Astrocyte (in vitro differentiated cells and primary cell): ENCODE measurements at regions not wholly inside any gene's neighbourhood (a gene's known extent, or its start where the extent isn't known, plus 50 kb on each side); places are given as distances from the start of the nearest gene placed in this dataset.

Experiments used
- DNase-seq: peaks from one replicate; pipeline ENCODE4 v3.0.0-alpha.2; 2010; ENCODE audit warnings: low read depth
- FAIRE-seq: peaks from 2 replicates; lab custom pipeline; 2011; peaks lifted over from hg19 to GRCh38; lab: Jason Lieb, UNC
- H2AFZ ChIP-seq: 2 replicates; pipeline ENCODE4 v1.6.0; 2012; ENCODE audit warnings: low read depth, low read length, inconsistent platforms
- H3K27ac ChIP-seq: 2 replicates; pipeline ENCODE4 v1.5.1; 2011; ENCODE audit warnings: low read depth, low read length, inconsistent platforms
- H3K27me3 ChIP-seq: 2 replicates; pipeline ENCODE4 v1.6.0; 2011; ENCODE audit warnings: low read length, inconsistent platforms; ENCODE audit not compliant: insufficient read depth
- H3K36me3 ChIP-seq: 2 replicates; pipeline ENCODE4 v1.5.1; 2011; ENCODE audit warnings: low read length, inconsistent platforms; ENCODE audit not compliant: insufficient read depth
- H3K4me1 ChIP-seq: 2 replicates; pipeline ENCODE4 v1.5.1; 2011; ENCODE audit warnings: low read length, inconsistent platforms; ENCODE audit not compliant: insufficient read depth
- H3K4me2 ChIP-seq: 2 replicates; pipeline ENCODE4 v1.6.0; 2012; ENCODE audit warnings: low read length, inconsistent platforms
- H3K4me3 ChIP-seq: 2 replicates; pipeline ENCODE4 v1.5.1; 2011; ENCODE audit warnings: low read depth, mild to moderate bottlenecking, low read length, inconsistent platforms; ENCODE audit not compliant: insufficient read depth
- H3K79me2 ChIP-seq: 2 replicates; pipeline ENCODE4 v1.6.0; 2012; ENCODE audit warnings: mild to moderate bottlenecking, low read length, inconsistent platforms; ENCODE audit not compliant: insufficient read depth
- H3K9ac ChIP-seq: 2 replicates; pipeline ENCODE4 v1.6.0; 2012; ENCODE audit warnings: mild to moderate bottlenecking, low read length, inconsistent platforms
- H3K9me3 ChIP-seq: 2 replicates; pipeline ENCODE4 v1.5.1; 2012; ENCODE audit warnings: low read depth, mild to moderate bottlenecking, low read length, inconsistent platforms; ENCODE audit not compliant: insufficient read depth
- H4K20me1 ChIP-seq: 2 replicates; pipeline ENCODE4 v1.6.0; 2012; ENCODE audit warnings: low read length, inconsistent platforms; ENCODE audit not compliant: insufficient read depth
- H3K27ac Mint-ChIP-seq: one replicate; pipeline ENCODE4 v1.8.0; 2021; ENCODE audit warnings: mild to moderate bottlenecking, mixed read lengths; ENCODE audit not compliant: unreplicated experiment
- H3K27me3 Mint-ChIP-seq: one replicate; pipeline ENCODE4 v1.8.0; 2021; ENCODE audit warnings: low read depth, mixed read lengths; ENCODE audit not compliant: unreplicated experiment
- H3K36me3 Mint-ChIP-seq: one replicate; pipeline ENCODE4 v1.8.0; 2021; ENCODE audit warnings: low read depth, mixed read lengths; ENCODE audit not compliant: unreplicated experiment
- H3K4me1 Mint-ChIP-seq: one replicate; pipeline ENCODE4 v1.8.0; 2021; ENCODE audit warnings: low read depth, mixed read lengths; ENCODE audit not compliant: unreplicated experiment
- H3K4me3 Mint-ChIP-seq: one replicate; pipeline ENCODE4 v1.8.0; 2021; ENCODE audit warnings: mild to moderate bottlenecking, moderate library complexity, mixed read lengths; ENCODE audit not compliant: unreplicated experiment
- H3K9me3 Mint-ChIP-seq: one replicate; pipeline ENCODE4 v1.8.0; 2021; ENCODE audit warnings: mild to moderate bottlenecking, mixed read lengths; ENCODE audit not compliant: unreplicated experiment
- EZH2 ChIP-seq: IDR thresholded peaks from 2 replicates; pipeline ENCODE4 v1.6.1; 2012; ENCODE audit warnings: mild to moderate bottlenecking, low read length, inconsistent platforms; ENCODE audit not compliant: insufficient read depth
- TF ChIP-seq, protein P1 (sequence below): IDR thresholded peaks from 2 replicates; pipeline ENCODE4 v1.5.1; 2011; ENCODE audit warnings: low read depth, mild to moderate bottlenecking, inconsistent platforms, low read length, moderate library complexity; ENCODE audit not compliant: insufficient read depth

DNA sequence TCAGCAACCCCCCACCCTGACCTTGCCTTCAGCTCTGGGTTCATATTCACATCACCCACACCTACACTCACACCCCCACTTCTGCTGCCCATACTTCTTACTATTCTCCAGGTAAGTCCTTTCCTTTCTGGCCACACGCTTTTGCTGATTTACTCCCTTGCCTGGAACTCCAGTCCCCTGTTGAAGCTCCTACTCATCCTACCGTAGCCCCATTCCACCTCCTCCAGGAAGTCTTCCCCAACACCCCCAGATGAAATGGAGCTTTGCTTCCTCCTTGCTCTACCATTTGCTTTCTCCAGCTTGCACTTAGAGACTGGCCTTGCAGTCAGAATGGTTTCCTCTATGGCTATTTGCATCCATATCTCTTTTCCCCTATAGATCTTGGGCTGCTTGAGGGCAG lies 182.3 kb downstream of the MELK start:
- H3K27ac ChIP-seq: no peak overlapping the region
- no peaks in the 10 kb centered on the region for H4K20me1 ChIP-seq
- Mint-ChIP-seq H3K27me3 (peaks cover 88% of the 10 kb centered on the region), H3K36me3 (no peaks in the 10 kb centered on the region), H3K9me3 (no peaks in the 10 kb centered on the region), H3K4me3 (no peak overlapping the region), H3K4me1 (no peaks in the 10 kb centered on the region), H3K27ac (no peak overlapping the region)
- H3K4me3 ChIP-seq: no peak overlapping the region
- DNase-seq: no peak
- FAIRE-seq: no peak
- no peaks in the 10 kb centered on the region for H3K4me1 ChIP-seq
- no peak overlapping the region for H3K9ac ChIP-seq
- no peak overlapping the region for H3K4me2 ChIP-seq
- H3K79me2 ChIP-seq: no peaks in the 10 kb centered on the region
- no peaks in the 10 kb centered on the region for H3K36me3 ChIP-seq
- no peaks in the 10 kb centered on the region for H3K9me3 ChIP-seq
- H2AFZ ChIP-seq: no peak overlapping the region
- H3K27me3 ChIP-seq: peaks cover 35% of the 10 kb centered on the region
- no peak for TF ChIP-seq EZH2
- TF ChIP-seq, protein P1, sequence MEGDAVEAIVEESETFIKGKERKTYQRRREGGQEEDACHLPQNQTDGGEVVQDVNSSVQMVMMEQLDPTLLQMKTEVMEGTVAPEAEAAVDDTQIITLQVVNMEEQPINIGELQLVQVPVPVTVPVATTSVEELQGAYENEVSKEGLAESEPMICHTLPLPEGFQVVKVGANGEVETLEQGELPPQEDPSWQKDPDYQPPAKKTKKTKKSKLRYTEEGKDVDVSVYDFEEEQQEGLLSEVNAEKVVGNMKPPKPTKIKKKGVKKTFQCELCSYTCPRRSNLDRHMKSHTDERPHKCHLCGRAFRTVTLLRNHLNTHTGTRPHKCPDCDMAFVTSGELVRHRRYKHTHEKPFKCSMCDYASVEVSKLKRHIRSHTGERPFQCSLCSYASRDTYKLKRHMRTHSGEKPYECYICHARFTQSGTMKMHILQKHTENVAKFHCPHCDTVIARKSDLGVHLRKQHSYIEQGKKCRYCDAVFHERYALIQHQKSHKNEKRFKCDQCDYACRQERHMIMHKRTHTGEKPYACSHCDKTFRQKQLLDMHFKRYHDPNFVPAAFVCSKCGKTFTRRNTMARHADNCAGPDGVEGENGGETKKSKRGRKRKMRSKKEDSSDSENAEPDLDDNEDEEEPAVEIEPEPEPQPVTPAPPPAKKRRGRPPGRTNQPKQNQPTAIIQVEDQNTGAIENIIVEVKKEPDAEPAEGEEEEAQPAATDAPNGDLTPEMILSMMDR: no peak

DNA sequence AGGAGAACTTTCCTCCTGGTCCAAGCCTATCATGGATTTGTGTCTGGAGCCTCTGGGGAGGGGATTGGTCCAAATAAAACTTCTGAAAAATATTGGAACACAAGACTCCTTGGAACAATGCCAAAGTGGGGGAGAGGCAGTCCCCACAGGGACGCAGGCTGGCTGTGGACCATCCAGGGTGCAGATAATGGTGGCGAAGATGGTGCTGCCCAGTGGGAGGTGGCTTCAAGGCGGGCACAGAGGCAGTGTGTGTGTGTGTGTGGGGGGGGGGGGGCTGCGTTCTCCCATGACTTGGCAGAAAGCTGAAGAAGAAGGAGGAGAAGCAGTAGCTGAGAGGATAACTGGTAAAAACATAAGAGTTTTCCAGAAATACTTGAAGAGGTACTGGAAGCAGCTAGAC lies 186.4 kb downstream of the MELK start:
- H3K9me3 Mint-ChIP-seq: no peaks in the 10 kb centered on the region
- H3K36me3 ChIP-seq: no peaks in the 10 kb centered on the region
- FAIRE-seq: no peak

DNA sequence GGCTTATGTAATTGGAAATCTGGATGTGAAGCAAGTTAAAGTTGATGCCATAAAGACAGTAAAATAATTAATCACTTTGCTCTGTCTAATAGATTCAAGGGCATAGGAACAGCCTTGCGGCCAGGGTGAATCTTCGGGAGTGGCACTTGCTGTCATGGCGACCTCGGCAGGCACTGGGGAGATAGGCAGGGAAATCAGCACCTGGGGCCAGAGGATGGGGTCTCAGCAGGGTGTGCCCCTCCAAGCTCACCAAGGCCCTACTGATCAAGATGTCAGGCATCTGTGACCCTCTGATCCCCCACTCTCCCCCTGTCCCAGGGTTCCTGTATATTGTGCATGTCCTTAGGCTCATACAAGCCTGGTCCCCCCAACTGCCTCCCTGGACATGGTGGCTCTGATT lies 187.3 kb downstream of the MELK start:
- no peak overlapping the region for H3K4me3 Mint-ChIP-seq
- H3K4me1 Mint-ChIP-seq: no peaks in the 10 kb centered on the region
- no peaks in the 10 kb centered on the region for H3K9me3 Mint-ChIP-seq
- H3K27me3 Mint-ChIP-seq: peaks cover 67% of the 10 kb centered on the region
- no peaks in the 10 kb centered on the region for H3K4me1 ChIP-seq
- no peak overlapping the region for H3K27ac Mint-ChIP-seq
- H3K36me3 Mint-ChIP-seq: no peaks in the 10 kb centered on the region
- H3K9ac ChIP-seq: no peak overlapping the region
- H3K36me3 ChIP-seq: no peaks in the 10 kb centered on the region
- H4K20me1 ChIP-seq: no peaks in the 10 kb centered on the region
- DNase-seq: no peak
- no peak overlapping the region for H3K4me3 ChIP-seq
- no peak overlapping the region for H2AFZ ChIP-seq
- peaks cover 25% of the 10 kb centered on the region for H3K27me3 ChIP-seq
- H3K9me3 ChIP-seq: peaks cover 5% of the 10 kb centered on the region
- TF ChIP-seq, protein P1: no peak
- no peak for TF ChIP-seq EZH2
- H3K27ac ChIP-seq: no peak overlapping the region
- no peak for FAIRE-seq
- H3K79me2 ChIP-seq: no peaks in the 10 kb centered on the region
- H3K4me2 ChIP-seq: no peak overlapping the region

More for the DNA sequence above, 186.4 kb downstream of the MELK start:
- Histone ChIP-seq H3K4me1 (no peaks in the 10 kb centered on the region), H3K27ac (no peak overlapping the region), H3K27me3 (peaks cover 25% of the 10 kb centered on the region), H3K4me3 (no peak overlapping the region), H3K79me2 (no peaks in the 10 kb centered on the region), H3K4me2 (no peak overlapping the region), H3K9me3 (peaks cover under 1% of the 10 kb centered on the region), H3K9ac (no peak overlapping the region), H2AFZ (no peak overlapping the region), H4K20me1 (no peaks in the 10 kb centered on the region)
- no peaks in the 10 kb centered on the region for H3K36me3 Mint-ChIP-seq
- no peak overlapping the region for H3K4me3 Mint-ChIP-seq
- TF ChIP-seq, protein P1: no peak
- no peak for TF ChIP-seq EZH2
- peaks cover 74% of the 10 kb centered on the region for H3K27me3 Mint-ChIP-seq
- no peaks in the 10 kb centered on the region for H3K4me1 Mint-ChIP-seq
- no peak for DNase-seq
- H3K27ac Mint-ChIP-seq: no peak overlapping the region
